Endodermal cell (in vitro differentiated cells): ENCODE measurements at regions not wholly inside any gene's neighbourhood (a gene's known extent, or its start where the extent isn't known, plus 50 kb on each side); places are given as distances from the start of the nearest gene placed in this dataset.

Source experiments
- DNase-seq: peaks from one replicate; pipeline ENCODE4 v3.0.0-alpha.2; 2017
- H3K27ac ChIP-seq: 2 replicates; pipeline ENCODE4 v1.5.1; 2013; ENCODE audit warnings: mild to moderate bottlenecking, low read depth, low read length, moderate library complexity
- H3K27me3 ChIP-seq: 2 replicates; pipeline ENCODE4 v1.6.1; 2013; ENCODE audit warnings: mild to moderate bottlenecking, low read length, moderate library complexity; ENCODE audit not compliant: insufficient read depth, control insufficient read depth, poor library complexity, severe bottlenecking
- H3K36me3 ChIP-seq: 2 replicates; pipeline ENCODE4 v1.7.0; 2013; ENCODE audit warnings: mild to moderate bottlenecking, low read length, moderate library complexity; ENCODE audit not compliant: control insufficient read depth, insufficient read depth
- H3K4me1 ChIP-seq: one replicate; pipeline ENCODE4 v1.7.0; 2013; ENCODE audit warnings: low read length; ENCODE audit not compliant: control insufficient read depth, insufficient read depth
- H3K4me3 ChIP-seq: 2 replicates; pipeline ENCODE4 v1.5.1; 2013; ENCODE audit warnings: mild to moderate bottlenecking, low read length, moderate library complexity
- H3K9ac ChIP-seq: 2 replicates; pipeline ENCODE4 v1.6.1; 2013; ENCODE audit warnings: mild to moderate bottlenecking, low read length, moderate library complexity; ENCODE audit not compliant: poor library complexity, severe bottlenecking; ENCODE audit errors: extremely low read depth
- H3K9me3 ChIP-seq: 2 replicates; pipeline ENCODE4 v1.6.1; 2013; ENCODE audit warnings: mild to moderate bottlenecking, low read length, moderate library complexity; ENCODE audit not compliant: control insufficient read depth
- H3K27ac Mint-ChIP-seq: 2 replicates; pipeline ENCODE4 v1.8.0; 2020; ENCODE audit warnings: mixed read lengths
- H3K27me3 Mint-ChIP-seq: 2 replicates; pipeline ENCODE4 v1.8.0; 2021; ENCODE audit warnings: mild to moderate bottlenecking, mixed read lengths; ENCODE audit not compliant: insufficient read depth
- H3K36me3 Mint-ChIP-seq: 2 replicates; pipeline ENCODE4 v1.8.0; 2020; ENCODE audit warnings: low read depth, mixed read lengths
- H3K4me1 Mint-ChIP-seq: 2 replicates; pipeline ENCODE4 v1.8.0; 2020; ENCODE audit warnings: mixed read lengths
- H3K4me3 Mint-ChIP-seq: 2 replicates; pipeline ENCODE4 v1.8.0; 2020; ENCODE audit warnings: mild to moderate bottlenecking, moderate library complexity, mixed read lengths
- H3K9me3 Mint-ChIP-seq: 2 replicates; pipeline ENCODE4 v1.8.0; 2020; ENCODE audit warnings: mild to moderate bottlenecking, mixed read lengths
- CTCF ChIP-seq: fragments of 200-600 bp; sonication (generic); conservative IDR thresholded peaks from 2 replicates; pipeline ENCODE4 v1.5.0; 2021; ENCODE audit warnings: antibody characterized with exemption, mild to moderate bottlenecking
- WGBS, 2 experiments: methylation state at CpG; one replicate each; pipeline versions ENCODE4 v1.1.5 to v1.1.7; 2013; ENCODE audit warnings: missing lambda C conversion rate in 2 of 2, mixed read lengths in 1 of 2; ENCODE audit not compliant: insufficient coverage in 1 of 2, insufficient read length in 1 of 2; 5-methylcytosine and 5-hydroxymethylcytosine counted together

- WGBS, 2 experiments = 78 to 86% methylated on average over 2 to 4 of the region's 4 CpGs
- Mint-ChIP-seq H3K27me3 (peaks cover 95% of the 10 kb centered on the region), H3K27ac (no peak overlapping the region)
Observed at GRCh38 chr22:22076932-22077703, 94.5 kb upstream of the TOP3B start.

DNA sequence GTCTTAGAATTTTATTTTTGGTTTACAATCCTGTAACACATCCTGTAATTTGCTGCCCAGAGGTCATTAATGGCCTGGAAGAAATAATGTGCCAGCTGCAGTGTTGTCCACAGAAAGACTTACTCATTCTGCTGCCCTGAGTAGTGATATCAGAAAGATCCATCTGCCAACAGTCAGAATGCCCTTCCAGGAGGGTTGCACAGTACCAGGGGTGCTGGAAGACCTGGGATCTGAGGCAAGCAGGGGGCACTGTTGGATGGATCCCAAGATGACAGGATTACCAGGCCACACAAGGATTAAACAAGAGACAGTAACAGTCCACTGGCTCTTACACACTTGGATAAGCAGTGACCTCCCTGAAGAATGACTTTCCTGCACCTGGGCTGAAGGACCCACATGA lies 93.8 kb upstream of the TOP3B start:
- Histone ChIP-seq H3K27me3 (peaks cover 82% of the 10 kb centered on the region), H3K27ac (no peak overlapping the region), H3K9me3 (no peaks in the 10 kb centered on the region), H3K9ac (no peak overlapping the region), H3K4me1 (no peaks in the 10 kb centered on the region), H3K4me3 (no peak overlapping the region), H3K36me3 (no peaks in the 10 kb centered on the region)
- peak; percentile 21 for TF ChIP-seq CTCF
- H3K27ac Mint-ChIP-seq = no peak overlapping the region
- H3K27me3 Mint-ChIP-seq = peaks cover 95% of the 10 kb centered on the region
- H3K4me3 Mint-ChIP-seq = no peak overlapping the region
- no peak for DNase-seq
- no peaks in the 10 kb centered on the region for H3K36me3 Mint-ChIP-seq
- no peaks in the 10 kb centered on the region for H3K9me3 Mint-ChIP-seq
- H3K4me1 Mint-ChIP-seq = no peaks in the 10 kb centered on the region

More at GRCh38 chr22:22076932-22077703, 94.5 kb upstream of the TOP3B start:
- no peaks in the 10 kb centered on the region for H3K36me3 ChIP-seq
- Mint-ChIP-seq H3K36me3 (no peaks in the 10 kb centered on the region), H3K4me1 (no peaks in the 10 kb centered on the region), H3K9me3 (no peaks in the 10 kb centered on the region), H3K4me3 (no peak overlapping the region)
- peaks cover 82% of the 10 kb centered on the region for H3K27me3 ChIP-seq
- no peak overlapping the region for H3K4me3 ChIP-seq
- no peaks in the 10 kb centered on the region for H3K9me3 ChIP-seq
- no peak for DNase-seq
- TF ChIP-seq CTCF = no peak
- no peak overlapping the region for H3K27ac ChIP-seq
- no peaks in the 10 kb centered on the region for H3K4me1 ChIP-seq
- H3K9ac ChIP-seq = no peak overlapping the region

GRCh38 chr22:22075382-22076163 lies 93.0 kb upstream of the TOP3B start:
- no peak overlapping the region for H3K9ac ChIP-seq
- H3K9me3 Mint-ChIP-seq = no peaks in the 10 kb centered on the region
- no peaks in the 10 kb centered on the region for H3K4me1 Mint-ChIP-seq
- peaks cover 81% of the 10 kb centered on the region for H3K27me3 ChIP-seq
- DNase-seq = no peak
- H3K4me1 ChIP-seq = no peaks in the 10 kb centered on the region
- no peaks in the 10 kb centered on the region for H3K36me3 Mint-ChIP-seq
- no peaks in the 10 kb centered on the region for H3K9me3 ChIP-seq
- 94 to 98% methylated on average over 8 to 12 of the region's 12 CpGs for WGBS, 2 experiments
- H3K27ac Mint-ChIP-seq = no peak overlapping the region
- no peak overlapping the region for H3K4me3 ChIP-seq
- TF ChIP-seq CTCF = no peak
- H3K4me3 Mint-ChIP-seq = no peak overlapping the region
- peaks cover 94% of the 10 kb centered on the region for H3K27me3 Mint-ChIP-seq
- no peak overlapping the region for H3K27ac ChIP-seq
- H3K36me3 ChIP-seq = no peaks in the 10 kb centered on the region
